NCI-H748 (cell line): ENCODE measurements at regions not wholly inside any gene's neighbourhood (a gene's known extent, or its start where the extent isn't known, plus 50 kb on each side); places are given as distances from the start of the nearest gene placed in this dataset.
"Not testable (repeated sequence)": the region's sequence is repeated elsewhere in the genome, so short reads cannot be mapped to it uniquely, and the experiment has no call there.

Experiments used
- DNase-seq: peaks from one replicate; lab custom pipeline; 2025; ENCODE audit not compliant: unreplicated experiment; lab: John Stamatoyannopoulos, UW

DNA sequence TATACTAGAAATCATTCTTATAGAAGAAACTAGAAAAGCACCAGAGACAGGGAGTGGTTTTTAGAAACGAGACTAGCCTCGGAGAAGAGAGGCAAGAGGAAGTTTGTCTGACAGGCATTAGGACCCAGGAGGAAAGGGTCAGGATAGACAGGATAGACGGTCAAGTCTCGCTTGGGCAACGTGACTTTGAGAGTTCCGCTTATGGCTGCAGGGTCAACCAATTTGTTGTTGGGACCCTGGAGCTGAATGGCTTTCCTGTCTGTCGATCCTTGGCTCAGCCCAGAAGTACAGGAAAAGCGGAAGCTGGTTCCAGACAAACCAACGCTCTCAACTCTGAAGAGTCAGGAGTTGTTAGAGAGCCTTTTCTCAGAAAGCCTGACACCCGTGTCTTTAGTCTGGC, 191.2 kb downstream of the FZD1 start:
- no peak for DNase-seq

DNA sequence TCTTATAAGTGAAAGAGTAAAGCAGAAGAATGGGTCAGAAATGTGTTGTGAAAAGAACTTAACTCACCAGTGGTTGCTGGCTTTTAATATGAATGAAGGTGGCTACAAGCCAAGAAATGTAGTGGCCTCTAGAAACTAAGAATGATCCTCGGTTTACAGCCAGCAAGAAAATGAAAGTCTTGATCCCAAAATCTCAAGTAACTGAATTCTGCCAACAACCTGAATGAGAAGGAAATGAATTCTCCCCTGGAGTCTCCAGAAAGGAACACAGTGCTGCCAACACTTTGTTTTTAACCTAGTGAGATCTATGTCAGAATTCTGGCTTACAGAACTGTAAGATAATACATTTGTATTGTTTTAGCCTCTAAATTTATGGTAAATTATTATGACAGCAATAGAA, 193.0 kb downstream of the FZD1 start:
- no peak for DNase-seq

DNA sequence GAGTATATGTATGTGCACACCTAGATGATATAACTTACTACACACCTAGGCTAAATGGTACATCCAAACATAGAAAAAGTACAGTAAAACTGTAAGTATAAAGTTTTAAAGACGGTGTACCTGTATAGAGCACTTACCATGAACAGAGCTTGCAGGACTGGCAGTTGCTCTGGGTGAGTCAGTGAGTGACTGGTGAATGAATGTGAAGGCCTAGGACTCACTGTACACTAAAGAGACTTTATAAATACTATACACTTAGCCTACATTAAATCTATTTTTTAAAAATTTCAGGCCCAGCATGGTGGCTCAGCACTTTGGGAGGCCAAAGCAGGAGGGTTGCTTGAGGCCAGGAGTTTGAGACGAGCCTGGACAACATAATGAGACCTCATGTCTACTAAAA, 195.3 kb downstream of the FZD1 start:
- DNase-seq, result no peak

DNA sequence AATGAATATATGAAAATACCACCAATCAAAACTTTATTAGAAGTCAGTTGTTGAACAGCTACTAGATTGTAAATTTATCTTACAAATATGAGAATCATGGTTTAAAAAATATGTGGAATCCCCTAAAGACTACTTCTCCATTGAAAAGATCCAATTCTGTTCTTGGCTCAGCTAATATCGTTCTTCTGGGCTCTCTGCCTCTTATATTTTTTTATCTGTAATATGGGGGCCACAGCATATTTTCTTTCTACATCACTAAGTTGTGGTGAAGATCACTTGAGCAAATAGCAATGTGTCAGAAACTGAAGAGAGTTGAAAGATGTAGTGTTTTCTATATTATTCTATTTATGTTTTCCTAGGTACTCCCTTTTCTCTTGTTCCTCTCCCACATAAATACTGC, 198.1 kb downstream of the FZD1 start:
- no peak for DNase-seq

DNA sequence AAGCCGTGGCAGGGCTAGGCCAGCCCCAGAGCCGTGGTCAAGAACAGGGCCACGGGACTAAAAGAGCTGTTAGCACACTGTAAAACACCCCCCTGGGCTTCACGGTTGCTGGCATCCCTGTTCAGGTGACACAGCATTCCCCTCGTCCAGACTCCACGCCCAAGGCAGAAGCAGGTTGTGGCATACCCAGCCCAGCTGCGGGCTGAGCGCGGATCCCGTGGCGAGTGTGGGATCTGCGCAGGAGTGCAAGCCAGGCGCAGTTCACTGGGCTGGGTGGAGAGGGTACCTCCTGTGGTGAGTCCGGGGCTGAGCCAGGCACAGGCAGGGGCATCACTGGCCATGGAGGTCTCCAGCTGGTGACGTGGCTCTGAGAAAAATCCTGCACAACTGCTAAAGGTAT, 199.1 kb downstream of the FZD1 start:
- no peak for DNase-seq

DNA sequence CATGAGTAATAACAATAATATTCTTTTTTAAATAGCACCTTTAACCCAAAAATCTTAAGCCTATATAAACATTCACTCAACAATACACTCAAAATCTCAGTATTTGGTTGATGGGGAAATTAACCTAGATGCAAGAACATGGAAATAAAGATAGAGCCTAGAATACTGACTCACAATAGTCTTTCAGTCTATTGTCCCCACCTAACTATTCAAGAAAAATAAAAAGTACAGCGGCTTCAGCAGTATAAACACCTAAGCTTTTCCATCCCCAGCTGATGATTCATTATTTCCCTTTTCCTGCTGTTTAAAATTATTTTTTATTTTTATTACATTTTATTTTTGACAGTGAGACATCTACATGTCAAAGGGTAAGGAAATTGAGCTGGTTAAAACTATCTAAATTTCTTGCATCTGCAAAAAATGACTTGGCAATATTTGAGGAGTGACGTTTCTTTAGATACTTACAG, 201.4 kb downstream of the FZD1 start:
- no peak for DNase-seq

DNA sequence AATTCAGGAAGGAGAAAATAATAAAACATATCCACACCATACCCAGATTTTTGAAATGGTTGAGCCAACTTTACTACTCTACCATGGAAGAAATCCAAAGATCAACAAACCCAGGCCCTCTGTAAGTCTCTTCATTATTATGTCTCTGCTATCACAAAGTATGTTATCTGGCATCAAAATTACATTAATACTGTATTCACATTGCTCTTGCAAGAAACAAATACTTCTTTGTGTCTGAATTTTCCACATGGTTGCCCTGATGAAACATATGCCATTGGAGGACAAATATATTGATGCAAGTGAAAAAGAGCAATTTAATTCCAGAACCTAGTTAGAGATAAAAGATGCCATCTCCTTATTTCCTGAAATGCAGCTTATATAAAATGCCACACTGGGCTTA, 204.0 kb downstream of the FZD1 start:
- no peak for DNase-seq

DNA sequence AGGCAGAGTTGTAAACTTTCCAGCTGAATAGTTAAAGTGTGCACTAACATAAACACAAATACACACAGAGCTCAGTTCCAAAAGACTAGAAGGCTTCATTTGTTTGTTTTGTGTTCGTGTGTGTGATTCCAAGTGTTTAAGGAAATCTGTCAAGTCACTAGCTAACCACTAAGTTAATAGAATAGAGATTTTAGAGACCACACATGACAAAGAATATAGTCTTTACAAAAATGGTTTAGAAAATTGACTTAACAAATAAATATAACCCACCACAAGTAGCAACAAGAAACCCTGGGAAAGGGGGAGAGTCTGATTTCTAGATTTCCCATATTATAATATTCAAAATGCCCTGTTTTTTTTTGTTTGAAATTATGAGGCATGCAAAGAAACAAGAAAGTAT, 209.4 kb downstream of the FZD1 start:
- DNase-seq, result no peak

DNA sequence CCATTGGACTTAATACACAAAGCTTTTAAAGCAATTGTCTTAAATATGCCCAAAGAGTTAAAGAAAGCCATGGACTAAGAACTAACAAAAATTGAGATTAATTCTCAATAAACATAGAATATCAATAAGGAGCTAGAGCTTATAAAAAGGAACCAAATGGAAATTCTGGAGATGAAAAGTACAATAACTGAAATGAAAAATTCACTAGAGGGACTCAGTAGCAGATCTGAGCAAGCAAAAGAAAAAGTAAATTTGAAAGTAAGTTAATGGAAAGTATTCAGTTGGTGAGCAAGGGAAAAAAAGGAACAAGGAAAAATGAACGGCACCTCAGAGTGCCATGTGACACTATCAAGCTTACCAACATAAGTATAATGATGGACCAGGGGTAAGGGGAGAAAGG, 209.8 kb downstream of the FZD1 start:
- DNase-seq, result no peak

DNA sequence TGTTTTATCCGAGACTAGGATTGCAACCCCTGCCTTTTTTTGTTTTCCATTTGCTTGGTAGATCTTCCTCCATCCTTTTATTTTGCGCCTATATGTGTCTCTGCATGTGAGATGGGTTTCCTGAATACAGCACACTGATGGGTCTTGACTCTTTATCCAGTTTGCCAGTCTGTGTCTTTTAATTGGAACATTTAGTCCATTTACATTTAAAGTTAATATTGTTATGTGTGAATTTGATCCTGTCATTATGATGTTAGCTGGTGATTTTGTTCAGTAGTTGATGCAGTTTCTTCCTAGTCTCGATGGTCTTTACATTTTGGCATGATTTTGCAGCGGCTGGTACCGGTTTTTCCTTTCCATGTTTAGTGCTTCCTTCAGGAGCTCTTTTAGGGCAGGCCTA, 216.2 kb downstream of the FZD1 start:
- DNase-seq, result not testable (repeated sequence)

DNA sequence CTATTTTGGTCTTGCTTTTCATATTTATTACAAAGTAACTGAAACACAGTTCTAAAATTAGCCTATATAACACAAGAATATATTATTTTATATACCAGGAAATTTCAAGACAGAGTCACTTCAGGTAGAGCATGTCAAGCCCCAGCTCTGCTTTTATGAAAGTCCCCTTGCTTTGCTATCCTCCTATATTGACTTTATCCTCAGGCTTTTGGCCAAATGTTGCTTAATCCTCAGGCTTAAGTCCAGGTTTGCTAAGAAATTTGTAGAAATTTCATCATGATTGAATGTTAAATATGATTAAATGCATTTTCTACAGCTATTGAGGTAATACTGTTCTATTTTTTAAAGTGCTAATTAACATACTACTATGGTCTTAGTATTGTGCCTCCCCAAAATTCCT, 227.6 kb downstream of the FZD1 start:
- no peak for DNase-seq

DNA sequence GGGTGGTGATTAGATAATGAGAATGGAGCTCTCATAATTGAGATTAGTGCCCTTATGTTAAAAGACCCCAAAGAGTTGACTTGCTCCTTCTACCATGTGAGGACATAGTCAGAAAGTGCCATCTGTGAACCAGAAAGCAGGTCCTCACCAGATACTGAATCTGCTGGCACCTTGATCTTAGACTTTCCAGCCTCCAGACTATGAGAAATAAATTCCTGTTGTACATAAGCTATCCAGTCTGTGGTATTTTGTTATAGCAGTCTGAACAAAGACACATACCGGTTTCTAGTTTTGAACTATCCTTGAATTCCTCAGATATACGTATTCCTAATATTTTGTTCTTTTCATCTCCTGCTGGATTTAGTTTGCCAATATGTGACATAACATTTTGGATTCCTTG, 228.1 kb downstream of the FZD1 start:
- no peak for DNase-seq

DNA sequence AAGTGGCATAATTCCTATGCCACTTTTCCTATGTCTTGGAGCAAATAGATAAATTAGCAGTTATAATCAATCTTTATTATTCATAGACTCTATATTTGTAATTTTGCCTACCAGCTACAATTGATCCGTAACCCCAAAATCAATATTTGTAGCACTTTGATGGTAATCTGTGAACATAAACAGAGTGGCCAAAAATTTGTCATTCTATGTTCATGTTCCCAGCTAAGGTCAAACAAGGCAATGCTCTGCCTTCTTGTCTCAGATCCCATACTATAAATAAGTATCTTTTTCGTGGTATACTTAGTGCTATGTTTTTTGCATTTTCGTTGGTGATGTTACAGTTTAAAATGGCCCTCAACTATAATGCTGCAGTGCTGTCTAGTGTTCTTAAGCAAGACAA, 228.5 kb downstream of the FZD1 start:
- no peak for DNase-seq

DNA sequence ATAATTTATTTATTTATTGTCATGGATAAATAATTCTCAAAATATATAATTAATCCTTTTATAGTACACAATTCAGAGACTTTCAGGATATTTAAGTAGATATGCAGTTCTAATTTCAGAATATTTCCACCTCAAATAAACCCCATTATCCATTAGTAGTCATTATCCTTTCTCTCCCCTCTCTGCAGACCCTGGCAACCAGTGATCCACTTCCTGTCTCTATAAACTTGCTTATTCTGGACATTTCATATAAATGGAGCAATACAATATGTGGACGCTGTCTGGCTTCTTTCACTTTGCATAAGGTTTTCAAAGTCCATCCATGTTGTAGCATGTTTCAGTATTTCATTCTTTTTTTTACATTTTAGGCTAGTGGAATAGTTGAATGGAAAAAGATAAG, 230.2 kb downstream of the FZD1 start:
- peak; percentile 9 for DNase-seq

DNA sequence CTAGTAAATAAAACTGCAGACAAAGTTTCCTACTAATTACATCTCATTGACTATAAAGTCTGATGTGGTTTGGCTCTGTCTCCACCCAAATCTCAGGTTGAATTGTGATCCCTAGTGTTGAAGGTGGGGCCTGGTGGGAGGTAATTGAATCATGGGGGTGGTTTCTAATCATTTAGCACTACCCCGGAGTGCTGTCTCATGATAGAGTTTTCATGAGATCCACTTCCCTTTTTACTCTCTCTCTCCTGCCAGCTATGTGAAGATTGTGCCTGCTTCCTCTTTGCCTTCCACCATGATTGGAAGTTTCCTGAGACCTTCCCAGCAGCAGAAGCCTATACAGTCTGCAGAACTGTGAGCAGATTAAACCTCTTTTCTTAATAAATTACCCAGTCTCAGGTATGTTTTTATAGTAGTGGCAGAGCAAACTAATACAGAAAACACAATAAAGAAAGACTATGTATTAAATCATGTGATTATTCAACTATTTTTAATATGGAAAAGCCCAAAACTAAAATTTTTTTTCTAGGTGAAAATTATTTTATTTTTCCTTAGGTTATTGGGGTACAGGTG, 232.1 kb downstream of the FZD1 start:
- no peak for DNase-seq

DNA sequence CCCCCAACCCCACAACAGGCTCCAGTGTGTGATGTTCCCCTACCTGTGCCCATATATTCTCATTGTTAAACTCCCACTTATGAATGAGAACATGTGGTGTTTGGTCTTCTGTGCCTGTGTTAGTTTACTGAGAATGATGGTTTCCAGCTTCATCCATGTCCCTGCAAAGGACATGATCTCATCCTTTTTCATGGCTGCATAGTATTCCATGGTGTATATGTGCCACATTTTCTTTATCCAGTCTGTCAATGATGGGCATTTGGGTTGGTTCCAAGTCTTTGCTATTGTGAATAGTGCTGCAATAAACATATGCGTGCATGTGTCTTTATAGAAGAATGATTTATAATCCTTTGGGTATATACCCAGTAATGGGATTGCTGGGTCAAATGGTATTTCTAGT, 233.0 kb downstream of the FZD1 start:
- DNase-seq, result not testable (repeated sequence)

DNA sequence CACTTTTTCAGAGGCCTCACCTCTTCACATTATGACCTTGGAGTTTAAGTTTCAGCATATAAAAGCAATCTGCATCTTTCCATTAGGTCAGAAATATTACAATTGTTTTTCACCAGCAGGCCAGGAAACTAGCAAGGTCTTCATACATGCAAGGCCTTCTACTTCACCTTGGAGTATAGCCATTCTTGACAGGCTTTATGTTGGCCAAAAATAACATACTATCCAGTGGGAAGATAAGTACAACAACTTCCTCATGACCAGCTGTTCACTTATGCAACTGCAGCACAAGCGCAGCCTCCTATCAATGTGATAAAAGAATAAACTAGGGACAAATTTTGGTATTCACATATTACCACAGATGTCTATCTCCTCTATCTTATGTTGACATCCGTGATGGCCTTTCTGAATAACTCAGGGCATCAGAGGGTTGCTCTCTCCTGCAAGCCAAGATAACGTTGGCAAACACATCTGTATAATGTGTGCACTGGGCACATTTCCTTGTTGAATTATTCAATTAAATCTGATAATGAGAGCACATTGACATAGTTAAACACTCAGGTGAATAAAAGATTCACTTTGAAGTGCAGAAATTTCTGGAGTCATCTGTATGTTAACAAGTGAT, 239.8 kb downstream of the FZD1 start:
- peak; percentile 43 for DNase-seq

DNA sequence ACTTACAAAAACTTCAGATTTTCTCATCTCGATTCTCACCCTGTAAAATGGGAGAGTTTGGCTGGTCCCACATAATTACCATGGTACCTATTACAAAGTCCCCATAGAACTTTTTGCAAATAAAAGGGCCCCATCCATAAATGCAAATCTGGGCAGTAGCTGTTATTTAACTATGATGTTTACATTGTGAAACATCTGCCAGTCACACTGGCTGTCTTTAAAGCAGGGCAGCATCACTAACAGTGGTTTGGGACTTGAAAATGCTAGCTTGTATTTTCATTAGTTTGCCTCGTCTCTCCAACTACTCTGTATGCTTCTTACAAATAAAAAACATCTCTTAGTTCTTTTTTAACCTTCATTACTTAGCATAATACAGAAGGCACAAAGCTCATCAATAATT, 240.7 kb downstream of the FZD1 start:
- peak; percentile 61 for DNase-seq

DNA sequence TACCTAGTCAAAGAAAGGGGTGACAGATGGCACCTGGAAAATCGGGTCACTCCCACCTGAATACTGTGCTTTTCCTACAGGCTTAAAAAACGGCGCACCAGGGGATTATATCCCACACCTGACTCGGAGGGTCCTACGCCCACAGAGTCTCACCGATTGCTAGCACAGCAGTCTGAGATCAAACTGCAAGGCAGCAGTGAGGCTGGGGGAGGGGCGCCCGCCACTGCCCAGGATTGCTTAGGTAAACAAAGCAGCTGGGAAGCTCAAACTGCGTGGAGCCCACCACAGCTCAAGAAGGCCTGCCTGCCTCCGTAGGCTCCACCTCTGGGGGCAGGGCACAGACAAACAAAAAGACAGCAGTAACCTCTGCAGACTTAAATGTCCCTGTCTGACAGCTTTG, 242.7 kb downstream of the FZD1 start:
- peak; percentile 33 for DNase-seq

DNA sequence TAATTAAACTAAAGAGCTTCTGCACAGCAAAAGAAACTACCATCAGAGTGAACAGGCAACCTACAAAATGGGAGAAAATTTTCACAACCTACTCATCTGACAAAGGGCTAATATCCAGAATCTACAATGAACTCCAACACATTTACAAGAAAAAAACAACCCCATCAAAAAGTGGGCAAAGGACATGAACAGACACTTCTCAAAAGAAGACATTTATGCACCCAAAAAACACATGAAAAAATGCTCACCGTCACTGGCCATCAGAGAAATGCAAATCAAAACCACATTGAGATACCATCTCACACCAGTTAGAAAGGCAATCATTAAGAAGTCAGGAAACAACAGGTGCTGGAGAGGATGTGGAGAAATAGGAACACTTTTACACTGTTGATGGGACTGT, 247.6 kb downstream of the FZD1 start:
- not testable (repeated sequence) for DNase-seq

DNA sequence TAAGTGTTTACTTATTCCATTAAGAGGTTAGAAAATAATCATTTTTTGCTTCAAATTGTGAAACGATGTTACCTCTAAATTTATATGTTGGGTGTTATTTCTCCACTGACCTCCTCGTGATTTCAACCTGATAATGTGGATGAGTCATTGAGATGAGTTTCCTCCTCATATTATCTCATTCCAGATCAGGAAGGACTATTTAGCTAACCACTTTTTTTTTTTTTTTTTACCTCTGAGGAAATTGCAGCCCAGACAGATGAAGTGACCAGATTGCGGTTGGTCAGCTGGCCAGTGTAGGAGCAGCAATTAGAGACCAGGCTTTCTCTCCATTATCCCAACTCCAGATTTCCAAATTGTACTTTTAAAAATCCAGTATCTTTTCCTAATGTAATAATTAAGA, 248.7 kb downstream of the FZD1 start:
- no peak for DNase-seq

DNA sequence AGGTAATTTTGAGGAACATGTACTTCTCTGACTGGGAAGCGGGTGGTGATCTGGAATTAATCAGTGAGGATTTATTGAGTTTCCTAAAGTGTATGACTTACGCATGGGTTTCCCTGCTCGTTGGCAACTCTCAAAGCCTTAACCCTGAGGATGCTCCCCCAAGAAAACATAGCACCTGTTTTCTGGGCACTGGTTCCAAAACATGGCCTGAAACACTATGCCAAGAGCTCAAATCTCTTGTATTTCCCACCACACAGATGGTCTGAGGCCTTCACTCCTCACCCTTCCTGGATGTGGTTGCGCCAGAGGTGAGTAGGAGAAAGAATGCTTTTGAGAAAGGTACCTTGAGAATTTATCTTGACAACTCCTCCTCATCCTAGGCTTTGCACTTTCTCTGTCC, 250.4 kb downstream of the FZD1 start:
- DNase-seq, result no peak

DNA sequence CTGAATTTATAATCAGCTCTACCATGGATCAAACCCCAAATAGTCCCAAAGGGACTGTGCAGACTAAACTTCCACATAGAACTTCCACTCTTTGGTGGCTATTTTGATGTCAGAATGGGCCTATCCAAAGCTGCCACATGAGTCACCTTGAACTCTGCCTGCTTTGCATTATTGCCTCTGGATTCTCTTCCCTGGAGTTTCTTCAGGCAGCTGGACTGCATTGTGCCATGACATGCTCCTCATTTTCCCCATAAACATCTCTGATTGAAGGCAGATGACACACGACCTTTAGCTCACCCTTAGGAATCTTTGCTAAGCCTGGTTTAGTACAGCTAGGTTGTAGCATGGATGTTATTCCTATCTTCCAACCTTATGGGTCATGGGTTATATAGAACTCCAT, 251.7 kb downstream of the FZD1 start:
- DNase-seq, result no peak
